Femur (tissue), 1 donor: ENCODE measurements at regions not wholly inside any gene's neighbourhood (a gene's known extent, or its start where the extent isn't known, plus 50 kb on each side); places are given as distances from the start of the nearest gene placed in this dataset.
"Not testable (repeated sequence)": the region's sequence is repeated elsewhere in the genome, so short reads cannot be mapped to it uniquely, and the experiment has no call there.

ENCODE experiments used
- DNase-seq: peaks from one replicate; pipeline ENCODE4 v3.0.0-alpha.2; 2017

DNA sequence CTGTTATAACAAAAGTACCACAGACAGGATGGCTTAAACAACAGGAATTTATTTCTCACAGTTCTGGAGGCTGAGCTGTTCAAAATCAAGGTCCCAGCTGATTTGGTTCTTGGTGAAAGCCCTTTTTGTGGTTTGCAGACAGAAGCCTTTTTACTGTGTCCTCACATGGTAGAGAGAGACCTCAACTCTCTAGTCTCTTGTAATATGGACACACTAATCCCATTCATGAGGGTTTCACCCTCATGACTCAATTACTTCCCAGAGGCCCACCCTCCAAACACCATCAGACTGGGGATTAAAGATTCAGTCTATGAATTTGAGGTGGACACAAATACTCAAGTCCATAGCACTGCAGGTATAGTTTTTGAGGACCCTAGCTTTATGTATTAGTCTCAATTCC is 97.3 kb upstream of the WIPF3 start:
- DNase-seq: not testable (repeated sequence)

DNA sequence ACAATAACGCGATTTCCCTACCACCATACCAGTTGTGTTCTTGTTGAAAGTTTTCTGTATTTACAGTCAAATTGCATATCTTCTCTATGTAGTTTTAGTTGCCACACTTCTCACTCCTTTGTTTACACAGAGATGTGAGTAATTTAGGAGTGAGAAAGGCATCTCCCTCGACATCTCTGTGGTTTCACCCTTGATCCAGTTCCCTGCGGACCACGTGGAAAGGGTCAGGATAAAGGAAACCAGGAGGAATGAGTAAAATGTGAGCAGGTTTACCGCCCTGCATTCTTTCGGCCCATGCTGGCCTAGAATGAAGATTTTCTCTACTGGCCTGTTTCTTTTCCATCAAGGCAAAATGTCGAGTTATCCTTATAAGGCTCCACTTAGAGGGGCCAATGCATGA is 83.2 kb upstream of the WIPF3 start:
- DNase-seq: not testable (repeated sequence)

- DNase-seq: peak; percentile 32
Measured at GRCh38 chr7:29723599-29723998, 82.7 kb upstream of the WIPF3 start.

DNA sequence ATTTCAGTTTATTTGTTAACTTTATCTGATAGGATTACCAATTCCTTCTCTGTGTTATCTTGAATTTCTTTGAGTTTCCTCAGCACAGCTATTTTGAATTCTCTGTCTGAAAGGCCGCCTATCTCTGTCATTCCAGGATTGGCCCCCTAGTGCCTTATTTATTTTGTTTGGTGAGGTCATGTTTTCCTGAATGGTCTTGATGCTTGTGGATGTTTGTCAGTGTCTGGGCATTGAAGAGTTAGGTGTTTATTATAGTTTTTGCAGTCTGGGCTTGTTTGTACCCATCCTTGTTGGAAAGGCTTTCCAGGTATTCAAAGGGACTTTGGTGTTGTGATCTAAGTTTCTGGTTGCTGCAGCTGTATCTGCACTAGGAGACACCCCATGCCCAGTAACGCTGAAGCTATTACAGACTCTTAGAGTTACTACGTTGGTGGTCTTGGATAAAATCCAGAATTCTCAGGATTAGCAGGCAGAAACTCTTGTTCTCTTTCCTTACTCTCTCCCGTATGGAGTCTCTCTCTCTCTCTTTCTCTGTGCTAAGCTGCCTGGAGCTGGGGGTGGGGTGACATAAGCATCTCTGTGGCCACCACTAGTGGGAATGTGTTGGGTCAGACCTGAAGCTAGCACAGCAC is 76.7 kb upstream of the WIPF3 start:
- not testable (repeated sequence) for DNase-seq

DNA sequence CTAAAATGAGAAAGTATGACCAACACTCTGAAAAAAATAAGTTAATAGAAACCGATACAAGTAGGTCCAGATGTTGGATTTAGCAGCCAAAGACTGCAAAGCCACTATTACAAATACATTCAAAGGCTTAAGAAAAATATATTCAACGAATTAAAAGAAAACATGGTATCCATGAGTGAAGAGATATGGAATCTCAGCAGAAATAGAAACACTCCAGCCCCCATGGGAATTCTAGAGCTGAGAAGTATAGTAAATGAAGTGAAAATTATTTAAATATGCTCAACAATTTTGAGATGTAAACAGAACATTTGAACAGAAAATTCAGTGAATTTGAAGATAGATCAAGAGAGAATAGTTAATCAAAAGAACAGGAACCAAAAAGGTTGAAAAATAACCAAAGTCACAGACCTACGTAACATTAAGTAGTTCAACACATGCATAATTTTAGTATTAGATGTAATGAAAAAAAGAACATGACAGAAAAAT is 72.0 kb upstream of the WIPF3 start:
- no peak for DNase-seq

GRCh38 chr7:29747645-29748245 is 58.6 kb upstream of the WIPF3 start:
- DNase-seq: not testable (repeated sequence)

DNA sequence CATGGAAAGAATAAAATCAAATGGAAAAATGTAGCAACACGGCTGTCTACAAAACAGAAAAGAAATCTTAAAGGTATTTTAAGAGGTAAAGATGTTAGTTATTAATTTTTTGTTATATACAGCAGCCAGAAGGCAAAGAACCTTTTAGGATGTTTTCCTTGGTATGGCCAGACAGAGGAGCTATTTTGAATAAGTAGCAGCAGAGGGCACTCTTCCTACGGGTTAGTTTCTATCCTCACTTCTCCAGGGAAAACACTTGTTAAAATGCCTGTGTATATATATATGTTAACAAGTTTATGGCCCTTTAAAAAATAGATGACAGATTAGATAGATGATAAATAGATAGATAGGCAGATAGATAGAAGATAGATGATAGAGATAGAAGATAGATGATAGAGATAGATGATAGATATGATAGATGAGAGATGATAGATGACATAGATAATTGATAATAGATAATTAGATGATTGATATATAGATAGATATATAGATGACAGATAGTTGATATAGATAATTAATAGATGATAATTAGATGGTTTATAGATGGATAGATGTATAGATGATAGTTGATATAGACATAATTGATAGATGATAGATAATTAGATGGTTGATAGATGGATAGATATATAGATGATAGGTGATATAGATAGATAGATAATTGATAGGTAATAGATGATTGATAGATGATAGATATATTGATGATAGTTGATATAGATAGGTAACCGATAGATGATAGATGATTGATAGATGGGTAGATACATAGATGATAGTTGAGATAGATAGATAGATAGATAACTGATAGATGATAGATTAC is 57.8 kb upstream of the WIPF3 start:
- DNase-seq: no peak

DNA sequence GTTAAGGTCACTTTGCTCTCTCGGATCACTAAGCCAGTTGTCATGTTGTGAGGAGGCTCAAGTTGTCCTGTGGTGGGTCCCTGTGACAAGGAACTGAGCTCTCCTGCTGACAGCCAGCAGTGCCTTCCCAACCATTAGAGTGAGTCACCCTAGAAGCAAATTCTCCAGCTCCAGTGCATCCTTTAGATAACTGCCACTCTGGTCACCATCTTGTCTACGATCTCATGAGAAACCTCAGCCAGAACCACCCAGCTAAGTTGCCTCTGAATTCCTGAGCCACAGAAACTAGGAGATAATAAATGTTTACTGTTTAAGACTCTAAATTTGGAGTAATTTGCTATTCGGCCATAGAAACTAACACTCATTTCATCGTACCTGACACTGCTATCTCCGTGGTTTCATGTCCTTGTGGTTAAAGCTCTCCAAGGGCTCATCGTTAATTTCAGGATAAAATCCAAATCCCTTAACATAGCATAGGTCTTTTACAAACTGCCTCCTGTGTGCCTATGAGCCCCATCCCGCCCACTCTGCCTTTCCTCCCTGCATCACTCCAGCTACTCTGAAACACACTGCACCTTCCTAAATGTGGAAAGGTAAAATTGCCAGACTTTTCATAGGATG is 56.5 kb upstream of the WIPF3 start:
- DNase-seq: no peak

GRCh38 chr7:29750373-29750940 is 55.9 kb upstream of the WIPF3 start:
- not testable (repeated sequence) for DNase-seq

DNA sequence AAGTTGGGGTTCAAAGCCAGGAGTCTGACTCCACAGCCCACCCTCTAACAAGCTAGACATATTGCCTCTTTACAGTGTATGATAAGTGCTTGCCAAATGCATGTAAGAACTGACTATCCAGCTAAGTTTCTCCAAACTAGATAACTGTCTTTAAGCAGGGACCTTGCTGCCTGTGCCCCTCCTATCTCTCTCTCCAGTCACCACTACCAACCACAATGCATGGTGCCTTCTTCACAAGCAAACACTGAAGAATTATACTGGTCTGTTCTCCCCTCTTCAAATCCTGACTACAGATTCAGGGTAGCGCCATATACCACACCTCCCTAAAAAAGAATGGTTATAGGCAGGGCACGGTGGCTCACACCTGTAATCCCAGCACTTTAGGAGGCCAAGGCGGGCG is 55.3 kb upstream of the WIPF3 start:
- DNase-seq: not testable (repeated sequence)

- no peak for DNase-seq
Measured at GRCh38 chr7:29754874-29755490, 51.3 kb upstream of the WIPF3 start.
